B cell (primary cell): ENCODE measurements at regions not wholly inside any gene's neighbourhood (a gene's known extent, or its start where the extent isn't known, plus 50 kb on each side); places are given as distances from the start of the nearest gene placed in this dataset.

Source experiments
- ATAC-seq: fragments of 200-7000 bp; cut with Tn5 transposase; one replicate; pipeline ENCODE4 v1.10.0; 2021; ENCODE audit warnings: low read depth, mild to moderate bottlenecking, moderate number of reproducible peaks, moderate library complexity
- CTCF ChIA-PET: fragments of 350-600 bp; sonication (Branson Sonifier 250); formaldehyde crosslinking; loops from one replicate; lab custom pipeline; 2021; ENCODE audit warnings: antibody characterized with exemption, inconsistent platforms; lab: Charles Lee
- POLR2A ChIA-PET: fragments of 350-600 bp; sonication (Branson Sonifier 250); formaldehyde crosslinking; loops from one replicate; lab custom pipeline; 2021; ENCODE audit warnings: antibody characterized with exemption; lab: Charles Lee
- DNase-seq: peaks from one replicate; pipeline ENCODE4 v3.0.0; 2013
- H2AFZ ChIP-seq: 2 replicates; pipeline ENCODE4 v1.6.1; 2012; ENCODE audit warnings: mild to moderate bottlenecking, low read depth, low read length; ENCODE audit not compliant: insufficient read depth, poor library complexity, severe bottlenecking
- H3K27ac ChIP-seq, 2 donors: 1 replicate in 1 of 2; 2 replicates in 1 of 2; pipeline ENCODE4 v1.5.1; 2012 to 2013; ENCODE audit warnings: low read length in 2 of 2, mild to moderate bottlenecking in 2 of 2, moderate library complexity in 1 of 2
- H3K27me3 ChIP-seq, 4 experiments: fragments of 200-600 bp in 1 of 4; sonication (generic) in 1 of 4; replicated peaks in 1 of 4; 1 replicate in 2 of 4; 2 replicates in 2 of 4; pipeline versions ENCODE4 v1.6.1 to v1.7.0; 2013 to 2016; ENCODE audit warnings: low read length in 3 of 4, mild to moderate bottlenecking in 2 of 4, mixed read lengths in 1 of 4, moderate library complexity in 1 of 4; ENCODE audit not compliant: insufficient read depth in 4 of 4, control insufficient read depth in 3 of 4; ENCODE audit errors: control extremely low read depth in 1 of 4
- H3K36me3 ChIP-seq, 2 experiments: replicated peaks in 1 of 2; 1 replicate in 1 of 2; 2 replicates in 1 of 2; pipeline versions ENCODE4 v1.6.1 to v1.7.1; 2013; ENCODE audit warnings: low read length in 1 of 2; ENCODE audit not compliant: insufficient read depth in 2 of 2, control insufficient read depth in 1 of 2; ENCODE audit errors: control extremely low read depth in 1 of 2, extremely low read depth in 1 of 2
- H3K4me1 ChIP-seq, 2 donors: fragments of 200-600 bp in 1 of 2; sonication (generic) in 1 of 2; 1 replicate in 1 of 2; 2 replicates in 1 of 2; pipeline versions ENCODE4 v1.5.1 to v1.6.1; 2013 to 2017; ENCODE audit warnings: low read length in 2 of 2; ENCODE audit not compliant: control insufficient read depth in 2 of 2, insufficient read depth in 2 of 2
- H3K4me2 ChIP-seq: replicated peaks from 2 replicates; pipeline ENCODE3; 2012; ENCODE audit warnings: mild to moderate bottlenecking, low read depth, low read length; ENCODE audit not compliant: poor library complexity, severe bottlenecking
- H3K4me3 ChIP-seq, 5 experiments: fragments of 200-600 bp in 1 of 5; sonication (generic) in 1 of 5; 1 replicate in 3 of 5; 2 replicates in 2 of 5; pipeline versions ENCODE4 v1.5.1 to v1.7.0; 2011 to 2016; ENCODE audit warnings: low read length in 4 of 5, mild to moderate bottlenecking in 4 of 5, low read depth in 2 of 5, control low read depth in 1 of 5, moderate library complexity in 1 of 5; ENCODE audit not compliant: insufficient read depth in 1 of 5; ENCODE audit errors: control extremely low read depth in 1 of 5, extremely low read depth in 1 of 5
- H3K79me2 ChIP-seq: fragments of 200-600 bp; sonication (generic); one replicate; pipeline ENCODE4 v1.6.0; 2016; ENCODE audit warnings: low read length; ENCODE audit not compliant: control insufficient read depth, insufficient read depth
- H3K9ac ChIP-seq: fragments of 200-600 bp; sonication (generic); 2 replicates; pipeline ENCODE4 v1.6.1; 2017; ENCODE audit warnings: mild to moderate bottlenecking, low read length, moderate library complexity
- H3K9me3 ChIP-seq, 3 donors: one replicate each; pipeline versions ENCODE4 v1.6.1 to v1.7.1; 2013; ENCODE audit warnings: low read length in 2 of 3; ENCODE audit not compliant: control insufficient read depth in 2 of 3, insufficient read depth in 1 of 3; ENCODE audit errors: control extremely low read depth in 1 of 3
- H4K20me1 ChIP-seq: 2 replicates; pipeline ENCODE4 v1.6.0; 2012; ENCODE audit warnings: mild to moderate bottlenecking, low read length; ENCODE audit not compliant: insufficient read depth, control insufficient read depth, poor library complexity, severe bottlenecking
- H3K27ac Mint-ChIP-seq: one replicate; pipeline ENCODE4 v1.8.0; 2021; ENCODE audit warnings: mixed read lengths
- H3K27me3 Mint-ChIP-seq: one replicate; pipeline ENCODE4 v1.8.0; 2021; ENCODE audit warnings: mixed read lengths
- H3K4me1 Mint-ChIP-seq: one replicate; pipeline ENCODE4 v1.8.0; 2021; ENCODE audit warnings: mixed read lengths
- H3K4me3 Mint-ChIP-seq: one replicate; pipeline ENCODE4 v1.8.0; 2021; ENCODE audit warnings: mixed read lengths
- H3K9me3 Mint-ChIP-seq: one replicate; pipeline ENCODE4 v1.8.0; 2022; ENCODE audit warnings: mixed read lengths; ENCODE audit not compliant: insufficient read depth
- CTCF ChIP-seq: fragments of 200-600 bp; IDR thresholded peaks from one replicate; pipeline ENCODE4 v1.8.0; 2022; ENCODE audit warnings: antibody characterized with exemption, mild to moderate bottlenecking
- EZH2 ChIP-seq: IDR thresholded peaks from 2 replicates; pipeline ENCODE4 v1.6.1; 2012; ENCODE audit warnings: borderline replicate concordance, low read depth, mild to moderate bottlenecking, moderate library complexity, low read length; ENCODE audit not compliant: insufficient read depth, poor library complexity, severe bottlenecking
- WGBS: methylation state at CpG from one replicate; pipeline ENCODE4 v1.1.5; 2013; ENCODE audit warnings: missing lambda C conversion rate; ENCODE audit not compliant: insufficient coverage; 5-methylcytosine and 5-hydroxymethylcytosine counted together
- intact Hi-C: fragments of 100-400 bp; cut with micrococcal nuclease; formaldehyde crosslinking; loops from one replicate; pipeline ENCODE4 v1.10.0; 2022

- Histone ChIP-seq H3K4me2 (no peak overlapping the region), H4K20me1 (no peaks in the 10 kb centered on the region), H3K4me1 (no peaks in the 10 kb centered on the region), H3K27me3 (no peaks in the 10 kb centered on the region), H3K79me2 (no peaks in the 10 kb centered on the region), H3K9me3 (peaks cover 0 to 3% (median 0%) of the 10 kb centered on the region in 3 donors), H3K4me3 (no peak overlapping the region), H3K36me3 (no peaks in the 10 kb centered on the region), H2AFZ (no peak overlapping the region), H3K27ac (no peak overlapping the region), H3K9ac (no peak overlapping the region)
- intact Hi-C loops, result no loop called here
- WGBS, result 98% methylated on average over 5 of the region's 6 CpGs
- Mint-ChIP-seq H3K4me1 (no peaks in the 10 kb centered on the region), H3K9me3 (no peaks in the 10 kb centered on the region), H3K27ac (no peak overlapping the region), H3K4me3 (no peak overlapping the region), H3K27me3 (peaks cover 20% of the 10 kb centered on the region)
- ChIA-PET CTCF (no interaction called here), POLR2A (no interaction called here)
- no peak for ATAC-seq
- no peak for DNase-seq
- TF ChIP-seq EZH2 (no peak), CTCF (no peak)
Measured at GRCh38 chr6:3653528-3654070, 97.9 kb downstream of the PXDC1 start.

- Mint-ChIP-seq H3K9me3 (no peaks in the 10 kb centered on the region), H3K27me3 (peaks cover 14% of the 10 kb centered on the region), H3K27ac (no peak overlapping the region), H3K4me1 (no peaks in the 10 kb centered on the region), H3K4me3 (no peak overlapping the region)
- TF ChIP-seq EZH2 (no peak), CTCF (no peak)
- WGBS, result 81% methylated on average over 12 of the region's 12 CpGs
- H4K20me1 ChIP-seq, result no peaks in the 10 kb centered on the region
- H3K4me3 ChIP-seq, result no peak overlapping the region
- H3K79me2 ChIP-seq, result no peaks in the 10 kb centered on the region
- H3K36me3 ChIP-seq, result no peaks in the 10 kb centered on the region
- H3K27me3 ChIP-seq, result no peaks in the 10 kb centered on the region
- no peak overlapping the region for H3K27ac ChIP-seq
- DNase-seq (no peak), ATAC-seq (no peak)
- intact Hi-C loops, result no loop called here
- no peak overlapping the region for H3K4me2 ChIP-seq
- H3K9ac ChIP-seq, result no peak overlapping the region
- H3K9me3 ChIP-seq, result peaks cover 0 to 3% (median 0%) of the 10 kb centered on the region in 3 donors
- H2AFZ ChIP-seq, result no peak overlapping the region
- CTCF ChIA-PET, result no interaction called here
- POLR2A ChIA-PET, result interaction anchor here (0.7 kb wide), 1 partner anchor 538 kb away, joined by 3 read pairs; no protein-coding TSS in a partner anchor
- no peaks in the 10 kb centered on the region for H3K4me1 ChIP-seq
Measured at GRCh38 chr6:3651698-3652229, 99.7 kb downstream of the PXDC1 start.
